NCI-H460 (cell line): ENCODE measurements at regions not wholly inside any gene's neighbourhood (a gene's known extent, or its start where the extent isn't known, plus 50 kb on each side); places are given as distances from the start of the nearest gene placed in this dataset.
A peak's percentile ranks its signal among the peaks of the same experiment; 100 is the strongest.

Source experiments
- DNase-seq: peaks from one replicate; pipeline ENCODE4 v3.0.0-alpha.2; 2016; ENCODE audit warnings: low read depth; ENCODE audit errors: extremely low read depth

- DNase-seq, result no peak
Measured at GRCh38 chr5:145510769-145511168, 324.4 kb downstream of the PRELID2 start.

GRCh38 chr5:145510324-145510723, 324.8 kb downstream of the PRELID2 start:
- no peak for DNase-seq

GRCh38 chr5:145509336-145510136, 325.6 kb downstream of the PRELID2 start:
- DNase-seq, result no peak

- no peak for DNase-seq
Measured at GRCh38 chr5:145506185-145506850, 328.8 kb downstream of the PRELID2 start.

GRCh38 chr5:145502906-145503305, 332.2 kb downstream of the PRELID2 start:
- DNase-seq, result no peak

- no peak for DNase-seq
Measured at GRCh38 chr5:145500710-145501109, 334.4 kb downstream of the PRELID2 start.

- DNase-seq, result no peak
Measured at GRCh38 chr5:145499483-145499882, 335.7 kb downstream of the PRELID2 start.

GRCh38 chr5:145497052-145497451, 338.1 kb downstream of the PRELID2 start:
- DNase-seq, result no peak

- DNase-seq, result peak; percentile 69
Measured at GRCh38 chr5:145495741-145496140, 339.4 kb downstream of the PRELID2 start.

- DNase-seq, result no peak
Measured at GRCh38 chr5:145495196-145495595, 339.9 kb downstream of the PRELID2 start.

GRCh38 chr5:145493435-145493834, 341.7 kb downstream of the PRELID2 start:
- no peak for DNase-seq

- DNase-seq, result no peak
Measured at GRCh38 chr5:145489516-145489915, 345.6 kb downstream of the PRELID2 start.

- DNase-seq, result no peak
Measured at GRCh38 chr5:145484158-145484557, 351.0 kb downstream of the PRELID2 start.

GRCh38 chr5:145483212-145483611, 351.9 kb downstream of the PRELID2 start:
- no peak for DNase-seq

GRCh38 chr5:145479857-145480256, 355.3 kb downstream of the PRELID2 start:
- DNase-seq, result no peak

- no peak for DNase-seq
Measured at GRCh38 chr5:145479271-145479670, 355.9 kb downstream of the PRELID2 start.

- DNase-seq, result no peak
Measured at GRCh38 chr5:145478651-145479050, 356.5 kb downstream of the PRELID2 start.

GRCh38 chr5:145473042-145473642, 362.0 kb downstream of the PRELID2 start:
- no peak for DNase-seq

- no peak for DNase-seq
Measured at GRCh38 chr5:145471831-145472612, 363.1 kb downstream of the PRELID2 start.

GRCh38 chr5:145471026-145471425, 364.1 kb downstream of the PRELID2 start:
- no peak for DNase-seq

GRCh38 chr5:145470396-145470979, 364.7 kb downstream of the PRELID2 start:
- DNase-seq, result no peak
